Neural cell (in vitro differentiated cells): ENCODE measurements at regions not wholly inside any gene's neighbourhood (a gene's known extent, or its start where the extent isn't known, plus 50 kb on each side); places are given as distances from the start of the nearest gene placed in this dataset.

ENCODE experiments used
- H2AFZ ChIP-seq: fragments of 200-600, 300-800 bp; sonication (generic), shearing (Covaris generic); 2 replicates; pipeline ENCODE4 v1.6.0; 2014; ENCODE audit warnings: low read depth, mild to moderate bottlenecking, antibody characterized with exemption, low read length, moderate library complexity
- H3F3A ChIP-seq: fragments of 200-600 bp; shearing (Covaris generic); 2 replicates; pipeline ENCODE4 v1.6.1; 2016; ENCODE audit warnings: mild to moderate bottlenecking, moderate library complexity, mixed read lengths, antibody characterized with exemption, low read length; ENCODE audit not compliant: insufficient read depth, poor library complexity, severe bottlenecking
- H3K27ac ChIP-seq: fragments of 200-600, 300-800 bp; sonication (generic), shearing (Covaris generic); 2 replicates; pipeline ENCODE4 v1.5.1; 2014; ENCODE audit warnings: mild to moderate bottlenecking, low read length, moderate library complexity
- H3K27me3 ChIP-seq: fragments of 300-800, 200-600 bp; sonication (generic), shearing (Covaris generic); 2 replicates; pipeline ENCODE4 v1.6.0; 2014; ENCODE audit warnings: mild to moderate bottlenecking, low read depth, low read length, moderate library complexity; ENCODE audit not compliant: insufficient read depth
- H3K36me3 ChIP-seq: fragments of 300-800, 200-600 bp; sonication (generic), shearing (Covaris generic); 2 replicates; pipeline ENCODE4 v1.5.1; 2014; ENCODE audit warnings: mild to moderate bottlenecking, antibody characterized with exemption, low read length, moderate library complexity; ENCODE audit not compliant: insufficient read depth
- H3K4me2 ChIP-seq: fragments of 300-800, 200-600 bp; sonication (generic), shearing (Covaris generic); 2 replicates; pipeline ENCODE4 v1.6.0; 2014; ENCODE audit warnings: mild to moderate bottlenecking, low read length
- H3K4me3 ChIP-seq: fragments of 300-800, 200-600 bp; sonication (generic), shearing (Covaris generic); 2 replicates; pipeline ENCODE4 v1.5.1; 2014; ENCODE audit warnings: mild to moderate bottlenecking, low read length, moderate library complexity
- H3K79me2 ChIP-seq: fragments of 200-600 bp; shearing (Covaris generic); replicated peaks from 2 replicates; pipeline ENCODE4 v1.6.0; 2014; ENCODE audit warnings: mild to moderate bottlenecking, low read length, moderate library complexity; ENCODE audit not compliant: insufficient read depth
- H3K9ac ChIP-seq: fragments of 300-800, 200-600 bp; sonication (generic), shearing (Covaris generic); 2 replicates; pipeline ENCODE4 v1.6.1; 2016; ENCODE audit warnings: mild to moderate bottlenecking, low read length, mixed read lengths
- H3K9me2 ChIP-seq: fragments of 200-600 bp; shearing (Covaris generic); 2 replicates; pipeline ENCODE4 v1.6.1; 2016; ENCODE audit warnings: mild to moderate bottlenecking, low read length, mixed read lengths; ENCODE audit not compliant: insufficient read depth
- H3K9me3 ChIP-seq: fragments of 200-600, 300-800 bp; sonication (generic), shearing (Covaris generic); 2 replicates; pipeline ENCODE4 v1.6.1; 2016; ENCODE audit warnings: mild to moderate bottlenecking, mixed run types, low read length, moderate library complexity, mixed read lengths
- H4K20me1 ChIP-seq: fragments of 200-600 bp; shearing (Covaris generic); 2 replicates; pipeline ENCODE4 v1.6.1; 2016; ENCODE audit warnings: mild to moderate bottlenecking, mixed run types; ENCODE audit not compliant: insufficient read depth
- EP300 ChIP-seq: fragments of 450-650 bp; conservative IDR thresholded peaks from 2 replicates; pipeline ENCODE4 v1.6.1; 2014; ENCODE audit warnings: antibody characterized with exemption, mild to moderate bottlenecking, moderate library complexity; ENCODE audit not compliant: poor library complexity, severe bottlenecking
- EZH2 ChIP-seq: fragments of 200-600, 300-800 bp; shearing (Covaris generic), sonication (generic); IDR thresholded peaks from 2 replicates; pipeline ENCODE4 v1.6.1; 2014; ENCODE audit warnings: antibody characterized with exemption, low read length, borderline replicate concordance, mild to moderate bottlenecking; ENCODE audit not compliant: insufficient read depth, poor library complexity, severe bottlenecking
- MXI1 ChIP-seq: fragments of 450-650 bp; conservative IDR thresholded peaks from 2 replicates; pipeline ENCODE4 v1.6.1; 2014; ENCODE audit warnings: antibody characterized with exemption, mild to moderate bottlenecking; ENCODE audit not compliant: poor library complexity, severe bottlenecking
- POLR2AphosphoS5 ChIP-seq: IDR thresholded peaks from 2 replicates; pipeline ENCODE4 v1.6.1; 2012
- RAD21 ChIP-seq: fragments of 450-650 bp; conservative IDR thresholded peaks from 2 replicates; pipeline ENCODE4 v1.6.1; 2014; ENCODE audit warnings: antibody characterized with exemption, mild to moderate bottlenecking, moderate library complexity
- SMC3 ChIP-seq: fragments of 450-650 bp; conservative IDR thresholded peaks from 2 replicates; pipeline ENCODE4 v1.6.1; 2014; ENCODE audit warnings: antibody characterized with exemption, mild to moderate bottlenecking, moderate library complexity; ENCODE audit not compliant: poor library complexity
- TAF1 ChIP-seq: IDR thresholded peaks from 2 replicates; pipeline ENCODE4 v1.6.1; 2012; ENCODE audit warnings: low read depth
- TF ChIP-seq, protein P1 (sequence below): fragments of 450-650 bp; IDR thresholded peaks from 2 replicates; pipeline ENCODE4 v1.5.1; 2014; ENCODE audit warnings: antibody characterized with exemption, mild to moderate bottlenecking, moderate library complexity; ENCODE audit not compliant: poor library complexity, severe bottlenecking
- TF ChIP-seq, protein P2 (sequence below): IDR thresholded peaks from 2 replicates; pipeline ENCODE4 v1.6.1; 2012; ENCODE audit warnings: borderline replicate concordance

DNA sequence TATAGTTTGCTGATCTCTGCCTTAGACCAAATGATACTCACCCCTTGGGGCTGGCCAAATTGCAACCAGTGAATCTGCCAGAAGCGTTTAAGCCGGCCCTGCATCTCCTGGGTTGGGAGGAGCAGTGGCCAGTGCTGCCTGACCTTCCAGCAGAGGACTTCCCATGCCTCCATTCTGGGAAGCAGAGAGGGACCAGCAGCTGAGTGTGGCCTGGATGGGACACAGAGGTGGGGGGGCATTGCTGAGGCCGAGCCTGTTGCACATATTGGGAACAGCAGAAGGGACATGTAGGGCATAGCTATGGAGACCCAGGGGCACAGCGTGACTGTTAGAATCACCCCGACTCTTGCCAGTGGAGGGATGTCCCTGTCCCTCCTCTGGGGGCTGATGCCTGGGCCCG lies 93.3 kb downstream of the CPZ start:
- no peak overlapping the region for H3K9ac ChIP-seq
- H3K4me2 ChIP-seq = no peak overlapping the region
- H4K20me1 ChIP-seq = no peaks in the 10 kb centered on the region
- H3K27me3 ChIP-seq = no peaks in the 10 kb centered on the region
- no peaks in the 10 kb centered on the region for H3K79me2 ChIP-seq
- H3K9me2 ChIP-seq = no peaks in the 10 kb centered on the region
- H3K36me3 ChIP-seq = no peaks in the 10 kb centered on the region
- H3K9me3 ChIP-seq = no peaks in the 10 kb centered on the region
- H3F3A ChIP-seq = no peaks in the 10 kb centered on the region
- no peak overlapping the region for H3K27ac ChIP-seq
- TF ChIP-seq, protein P1, sequence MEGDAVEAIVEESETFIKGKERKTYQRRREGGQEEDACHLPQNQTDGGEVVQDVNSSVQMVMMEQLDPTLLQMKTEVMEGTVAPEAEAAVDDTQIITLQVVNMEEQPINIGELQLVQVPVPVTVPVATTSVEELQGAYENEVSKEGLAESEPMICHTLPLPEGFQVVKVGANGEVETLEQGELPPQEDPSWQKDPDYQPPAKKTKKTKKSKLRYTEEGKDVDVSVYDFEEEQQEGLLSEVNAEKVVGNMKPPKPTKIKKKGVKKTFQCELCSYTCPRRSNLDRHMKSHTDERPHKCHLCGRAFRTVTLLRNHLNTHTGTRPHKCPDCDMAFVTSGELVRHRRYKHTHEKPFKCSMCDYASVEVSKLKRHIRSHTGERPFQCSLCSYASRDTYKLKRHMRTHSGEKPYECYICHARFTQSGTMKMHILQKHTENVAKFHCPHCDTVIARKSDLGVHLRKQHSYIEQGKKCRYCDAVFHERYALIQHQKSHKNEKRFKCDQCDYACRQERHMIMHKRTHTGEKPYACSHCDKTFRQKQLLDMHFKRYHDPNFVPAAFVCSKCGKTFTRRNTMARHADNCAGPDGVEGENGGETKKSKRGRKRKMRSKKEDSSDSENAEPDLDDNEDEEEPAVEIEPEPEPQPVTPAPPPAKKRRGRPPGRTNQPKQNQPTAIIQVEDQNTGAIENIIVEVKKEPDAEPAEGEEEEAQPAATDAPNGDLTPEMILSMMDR = no peak
- TF ChIP-seq RAD21 = no peak
- no peak for TF ChIP-seq SMC3
- TF ChIP-seq EZH2 = no peak
- no peak for TF ChIP-seq POLR2AphosphoS5
- TF ChIP-seq MXI1 = no peak
- TF ChIP-seq, protein P2, sequence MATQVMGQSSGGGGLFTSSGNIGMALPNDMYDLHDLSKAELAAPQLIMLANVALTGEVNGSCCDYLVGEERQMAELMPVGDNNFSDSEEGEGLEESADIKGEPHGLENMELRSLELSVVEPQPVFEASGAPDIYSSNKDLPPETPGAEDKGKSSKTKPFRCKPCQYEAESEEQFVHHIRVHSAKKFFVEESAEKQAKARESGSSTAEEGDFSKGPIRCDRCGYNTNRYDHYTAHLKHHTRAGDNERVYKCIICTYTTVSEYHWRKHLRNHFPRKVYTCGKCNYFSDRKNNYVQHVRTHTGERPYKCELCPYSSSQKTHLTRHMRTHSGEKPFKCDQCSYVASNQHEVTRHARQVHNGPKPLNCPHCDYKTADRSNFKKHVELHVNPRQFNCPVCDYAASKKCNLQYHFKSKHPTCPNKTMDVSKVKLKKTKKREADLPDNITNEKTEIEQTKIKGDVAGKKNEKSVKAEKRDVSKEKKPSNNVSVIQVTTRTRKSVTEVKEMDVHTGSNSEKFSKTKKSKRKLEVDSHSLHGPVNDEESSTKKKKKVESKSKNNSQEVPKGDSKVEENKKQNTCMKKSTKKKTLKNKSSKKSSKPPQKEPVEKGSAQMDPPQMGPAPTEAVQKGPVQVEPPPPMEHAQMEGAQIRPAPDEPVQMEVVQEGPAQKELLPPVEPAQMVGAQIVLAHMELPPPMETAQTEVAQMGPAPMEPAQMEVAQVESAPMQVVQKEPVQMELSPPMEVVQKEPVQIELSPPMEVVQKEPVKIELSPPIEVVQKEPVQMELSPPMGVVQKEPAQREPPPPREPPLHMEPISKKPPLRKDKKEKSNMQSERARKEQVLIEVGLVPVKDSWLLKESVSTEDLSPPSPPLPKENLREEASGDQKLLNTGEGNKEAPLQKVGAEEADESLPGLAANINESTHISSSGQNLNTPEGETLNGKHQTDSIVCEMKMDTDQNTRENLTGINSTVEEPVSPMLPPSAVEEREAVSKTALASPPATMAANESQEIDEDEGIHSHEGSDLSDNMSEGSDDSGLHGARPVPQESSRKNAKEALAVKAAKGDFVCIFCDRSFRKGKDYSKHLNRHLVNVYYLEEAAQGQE = no peak
- TF ChIP-seq TAF1 = no peak
- TF ChIP-seq EP300 = no peak
- no peak overlapping the region for H2AFZ ChIP-seq
- H3K4me3 ChIP-seq = no peak overlapping the region

DNA sequence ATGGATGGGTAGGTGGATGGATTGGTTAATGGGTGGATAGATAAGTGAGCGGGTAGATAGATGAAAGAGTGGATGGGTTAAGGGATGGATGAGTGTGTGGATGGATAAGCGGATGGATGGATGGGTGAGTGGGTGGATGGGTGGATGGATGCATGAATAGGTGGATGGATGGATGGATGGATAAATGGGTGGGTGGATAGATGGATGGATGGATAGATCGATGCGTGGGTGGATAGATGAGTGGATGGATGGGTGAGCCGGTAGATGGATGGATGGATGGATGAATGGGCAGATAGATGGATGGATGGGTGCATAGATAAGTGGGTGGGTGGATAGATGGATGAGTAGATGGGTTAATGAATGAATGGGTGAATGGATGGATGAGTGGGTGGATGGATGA lies 90.9 kb downstream of the CPZ start:
- H3K79me2 ChIP-seq = no peaks in the 10 kb centered on the region
- no peak overlapping the region for H3K27ac ChIP-seq
- H2AFZ ChIP-seq = no peak overlapping the region
- no peaks in the 10 kb centered on the region for H4K20me1 ChIP-seq
- no peak overlapping the region for H3K9ac ChIP-seq
- no peaks in the 10 kb centered on the region for H3K9me2 ChIP-seq
- no peaks in the 10 kb centered on the region for H3K36me3 ChIP-seq
- TF ChIP-seq, protein P1 = no peak
- TF ChIP-seq RAD21 = no peak
- TF ChIP-seq SMC3 = no peak
- no peak for TF ChIP-seq TAF1
- no peak for TF ChIP-seq EZH2
- TF ChIP-seq EP300 = no peak
- no peak for TF ChIP-seq POLR2AphosphoS5
- TF ChIP-seq, protein P2 = no peak
- TF ChIP-seq MXI1 = no peak
- H3K4me2 ChIP-seq = no peak overlapping the region
- no peak overlapping the region for H3K4me3 ChIP-seq
- H3K27me3 ChIP-seq = no peaks in the 10 kb centered on the region
- H3F3A ChIP-seq = no peaks in the 10 kb centered on the region
- H3K9me3 ChIP-seq = no peaks in the 10 kb centered on the region
